ENCODE measurements at regions not wholly inside any gene's neighbourhood (a gene's known extent, or its start where the extent isn't known, plus 50 kb on each side); places are given as distances from the start of the nearest gene placed in this dataset.

GRCh38 chr20:20849161-20849560 lies 136.7 kb upstream of the RALGAPA2 start:
- DNase-seq (ENCODE audit: low read depth) (no peak), FAIRE-seq (no peak)
- H3K36me3 ChIP-seq (ENCODE audit: control insufficient read depth, insufficient read depth, low read length): no peaks in the 10 kb centered on the region
- no peaks in the 10 kb centered on the region for H3K27me3 ChIP-seq (ENCODE audit: control insufficient read depth, insufficient read depth, low read length)
- TF ChIP-seq CTCF (IDR thresholded peaks at IDR 0.05; ENCODE audit: insufficient read depth, low read length, severe bottlenecking): no peak
- no peak overlapping the region for H3K4me3 ChIP-seq (ENCODE audit: low read depth, low read length)

- TF ChIP-seq CTCF (IDR thresholded peaks at IDR 0.05; ENCODE audit: insufficient read depth, low read length, severe bottlenecking): no peak
- DNase-seq (ENCODE audit: low read depth) (no peak), FAIRE-seq (no peak)
- H3K27me3 ChIP-seq (ENCODE audit: control insufficient read depth, insufficient read depth, low read length): no peaks in the 10 kb centered on the region
- no peak overlapping the region for H3K4me3 ChIP-seq (ENCODE audit: low read depth, low read length)
- H3K36me3 ChIP-seq (ENCODE audit: control insufficient read depth, insufficient read depth, low read length): no peaks in the 10 kb centered on the region
These were observed 135.4 kb upstream of the RALGAPA2 start for GRCh38 chr20:20847814-20848213.

- TF ChIP-seq CTCF (IDR thresholded peaks at IDR 0.05; ENCODE audit: insufficient read depth, low read length, severe bottlenecking): no peak
- DNase-seq (ENCODE audit: low read depth): peak; percentile 22
- no peaks in the 10 kb centered on the region for H3K27me3 ChIP-seq (ENCODE audit: control insufficient read depth, insufficient read depth, low read length)
- H3K4me3 ChIP-seq (ENCODE audit: low read depth, low read length): no peak overlapping the region
- H3K36me3 ChIP-seq (ENCODE audit: control insufficient read depth, insufficient read depth, low read length): no peaks in the 10 kb centered on the region
- no peak for FAIRE-seq
These were observed 131.5 kb upstream of the RALGAPA2 start for GRCh38 chr20:20843982-20844381.

GRCh38 chr20:20839771-20840170 lies 127.3 kb upstream of the RALGAPA2 start:
- no peak overlapping the region for H3K4me3 ChIP-seq (ENCODE audit: low read depth, low read length)
- TF ChIP-seq CTCF (IDR thresholded peaks at IDR 0.05; ENCODE audit: insufficient read depth, low read length, severe bottlenecking): no peak
- no peak for FAIRE-seq

GRCh38 chr20:20837574-20838021 lies 125.2 kb upstream of the RALGAPA2 start:
- FAIRE-seq (no peak), DNase-seq (ENCODE audit: low read depth) (peak; percentile 33)
- Histone ChIP-seq H3K36me3 (ENCODE audit: control insufficient read depth, insufficient read depth, low read length) (no peaks in the 10 kb centered on the region), H3K4me3 (ENCODE audit: low read depth, low read length) (no peak overlapping the region), H3K27me3 (ENCODE audit: control insufficient read depth, insufficient read depth, low read length) (no peaks in the 10 kb centered on the region)
- TF ChIP-seq CTCF (IDR thresholded peaks at IDR 0.05; ENCODE audit: insufficient read depth, low read length, severe bottlenecking): peak; percentile 70

More at GRCh38 chr20:20839771-20840170, 127.3 kb upstream of the RALGAPA2 start:
- H3K27me3 ChIP-seq (ENCODE audit: control insufficient read depth, insufficient read depth, low read length): no peaks in the 10 kb centered on the region
- H3K36me3 ChIP-seq (ENCODE audit: control insufficient read depth, insufficient read depth, low read length): no peaks in the 10 kb centered on the region
- no peak for DNase-seq (ENCODE audit: low read depth)

- TF ChIP-seq CTCF (IDR thresholded peaks at IDR 0.05; ENCODE audit: insufficient read depth, low read length, severe bottlenecking): no peak
- DNase-seq (ENCODE audit: low read depth) (no peak), FAIRE-seq (no peak)
- no peaks in the 10 kb centered on the region for H3K36me3 ChIP-seq (ENCODE audit: control insufficient read depth, insufficient read depth, low read length)
- no peak overlapping the region for H3K4me3 ChIP-seq (ENCODE audit: low read depth, low read length)
- H3K27me3 ChIP-seq (ENCODE audit: control insufficient read depth, insufficient read depth, low read length): no peaks in the 10 kb centered on the region
These were observed 124.4 kb upstream of the RALGAPA2 start for GRCh38 chr20:20836836-20837235.
